SK-N-MC (cell line): ENCODE measurements at regions not wholly inside any gene's neighbourhood (a gene's known extent, or its start where the extent isn't known, plus 50 kb on each side); places are given as distances from the start of the nearest gene placed in this dataset.

ENCODE experiments used
- EZH2 ChIP-seq: fragments of 200-600 bp; sonication (generic); IDR thresholded peaks from one replicate; pipeline ENCODE4 v1.6.1; 2017; ENCODE audit warnings: antibody characterized with exemption
- FOXP2 ChIP-seq: optimal IDR thresholded peaks from 2 replicates; pipeline ENCODE3; 2011; ENCODE audit warnings: mild to moderate bottlenecking, moderate library complexity; ENCODE audit not compliant: insufficient read depth; ENCODE audit errors: extremely low read length, control extremely low read depth
- POLR2AphosphoS5 ChIP-seq: IDR thresholded peaks from 2 replicates; pipeline ENCODE4 v1.6.1; 2012; ENCODE audit warnings: mild to moderate bottlenecking, low read depth, low read length, borderline replicate concordance

GRCh38 chr7:81549484-81550016 lies 220.3 kb downstream of the HGF start:
- TF ChIP-seq EZH2: no peak
- no peak for TF ChIP-seq POLR2AphosphoS5
- no peak for TF ChIP-seq FOXP2
